ENCODE measurements at regions not wholly inside any gene's neighbourhood (a gene's known extent, or its start where the extent isn't known, plus 50 kb on each side); places are given as distances from the start of the nearest gene placed in this dataset.

- no peak for TF ChIP-seq CTCF (IDR thresholded peaks at IDR 0.05)
- Histone ChIP-seq H3K4me3 (no peak overlapping the region), H3K27ac (no peak overlapping the region)
- DNase-seq (ENCODE audit: low spot score): no peak
These were observed 1676.4 kb upstream of the SLC39A10 start for GRCh38 chr2:193980599-193980998.

- no peak for TF ChIP-seq CTCF (IDR thresholded peaks at IDR 0.05)
- Histone ChIP-seq H3K27ac (no peak overlapping the region), H3K4me3 (no peak overlapping the region)
- DNase-seq (ENCODE audit: low spot score): no peak
These were observed 1683.2 kb upstream of the SLC39A10 start for GRCh38 chr2:193973781-193974180.

- Histone ChIP-seq H3K4me3 (no peak overlapping the region), H3K27ac (no peak overlapping the region)
- no peak for DNase-seq (ENCODE audit: low spot score)
- TF ChIP-seq CTCF (IDR thresholded peaks at IDR 0.05): no peak
These were observed 1690.4 kb upstream of the SLC39A10 start for GRCh38 chr2:193966590-193966989.

- TF ChIP-seq CTCF (IDR thresholded peaks at IDR 0.05): no peak
- Histone ChIP-seq H3K4me3 (no peak overlapping the region), H3K27ac (no peak overlapping the region)
- DNase-seq (ENCODE audit: low spot score): no peak
These were observed 1691.8 kb upstream of the SLC39A10 start for GRCh38 chr2:193965263-193965662.

- TF ChIP-seq CTCF (IDR thresholded peaks at IDR 0.05): no peak
- Histone ChIP-seq H3K4me3 (no peak overlapping the region), H3K27ac (no peak overlapping the region)
- no peak for DNase-seq (ENCODE audit: low spot score)
These were observed 1693.4 kb upstream of the SLC39A10 start for GRCh38 chr2:193963472-193964119.

- no peak for DNase-seq (ENCODE audit: low spot score)
These were observed 1710.2 kb upstream of the SLC39A10 start for GRCh38 chr2:193946806-193947205.

More at GRCh38 chr2:193946806-193947205, 1710.2 kb upstream of the SLC39A10 start:
- Histone ChIP-seq H3K4me3 (no peak overlapping the region), H3K27ac (no peak overlapping the region)
- no peak for TF ChIP-seq CTCF (IDR thresholded peaks at IDR 0.05)
